Panc1 (cell line): ENCODE measurements at regions not wholly inside any gene's neighbourhood (a gene's known extent, or its start where the extent isn't known, plus 50 kb on each side); places are given as distances from the start of the nearest gene placed in this dataset.

Source experiments
- ATAC-seq: fragments of 200-7000 bp; cut with Tn5 transposase; 2 replicates; pipeline ENCODE4 v1.9.1; 2020; ENCODE audit warnings: mild to moderate bottlenecking, moderate library complexity
- BruUV-seq: library from RNA; stranded (reverse); fragments of 400-500 nt; replicated peaks from 2 replicates; lab custom pipeline; 2021; lab: Mats Ljungman, UMichigan
- CTCF ChIA-PET: fragments of 300-600 bp; sonication (Branson Sonifier 250); formaldehyde crosslinking; loops from one replicate; lab custom pipeline; 2022; ENCODE audit warnings: antibody characterized with exemption; lab: Charles Lee
- POLR2A ChIA-PET: fragments of 300-600 bp; sonication (Branson Sonifier 250); formaldehyde crosslinking; loops from one replicate; lab custom pipeline; 2022; ENCODE audit warnings: antibody characterized with exemption; lab: Charles Lee
- DNase-seq: peaks from one replicate; pipeline ENCODE4 v3.0.0-alpha.2; 2010; ENCODE audit warnings: low read depth, low spot score
- H3K27ac ChIP-seq: 2 replicates; pipeline ENCODE4 v1.5.1; 2011; ENCODE audit warnings: mild to moderate bottlenecking, low read length, inconsistent platforms
- H3K27me3 ChIP-seq: fragments of 200-500 bp; sonication (Bioruptor generic); 2 replicates; pipeline ENCODE4 v1.6.0; 2014; ENCODE audit warnings: low read length, inconsistent platforms; ENCODE audit not compliant: control insufficient read depth, insufficient read depth
- H3K36me3 ChIP-seq: fragments of 200-500 bp; sonication (Bioruptor generic); 2 replicates; pipeline ENCODE4 v1.5.1; 2014; ENCODE audit warnings: inconsistent platforms, mild to moderate bottlenecking, low read length, moderate library complexity; ENCODE audit not compliant: control insufficient read depth, insufficient read depth
- H3K4me1 ChIP-seq: 2 replicates; pipeline ENCODE4 v1.5.1; 2011; ENCODE audit warnings: inconsistent platforms, mild to moderate bottlenecking, low read length, moderate library complexity; ENCODE audit not compliant: control insufficient read depth, insufficient read depth
- H3K4me3 ChIP-seq, 2 experiments: 2 replicates each; pipeline ENCODE4 v1.5.1; 2011 to 2012; ENCODE audit warnings: low read depth in 2 of 2, low read length in 2 of 2, mild to moderate bottlenecking in 2 of 2, inconsistent platforms in 1 of 2, moderate library complexity in 1 of 2
- H3K9me3 ChIP-seq: fragments of 200-500 bp; sonication (Bioruptor generic); 2 replicates; pipeline ENCODE4 v1.5.1; 2014; ENCODE audit warnings: low read depth, mild to moderate bottlenecking, inconsistent platforms, low read length, moderate library complexity; ENCODE audit not compliant: control insufficient read depth, insufficient read depth
- POLR2AphosphoS5 ChIP-seq: IDR thresholded peaks from 2 replicates; pipeline ENCODE4 v1.6.1; 2012; ENCODE audit warnings: mild to moderate bottlenecking, low read depth, low read length, moderate library complexity
- SIN3A ChIP-seq: IDR thresholded peaks from 2 replicates; pipeline ENCODE4 v1.6.1; 2012; ENCODE audit warnings: low read depth, mild to moderate bottlenecking, low read length, moderate library complexity, borderline replicate concordance; ENCODE audit not compliant: insufficient read depth
- TCF7L2 ChIP-seq: IDR thresholded peaks from 2 replicates; pipeline ENCODE4 v1.6.1; 2011; ENCODE audit warnings: mild to moderate bottlenecking, low read depth, low read length, inconsistent platforms
- in situ Hi-C: cut with HindIII; loops from 2 replicates; pipeline ENCODE4 v1.10.0; 2016; ENCODE audit warnings: low sequenced_read_pairs, low pct_unique_long_range_greater_than_20kb
- intact Hi-C: fragments of 100-400 bp; cut with micrococcal nuclease; formaldehyde crosslinking; loops from one replicate; pipeline ENCODE4 v1.10.0; 2022; ENCODE audit not compliant: unreplicated experiment
- TF ChIP-seq, protein P1 (sequence below): fragments of 450-650 bp; IDR thresholded peaks from 2 replicates; pipeline ENCODE4 v1.5.1; 2017; ENCODE audit warnings: mild to moderate bottlenecking
- TF ChIP-seq, protein P2 (sequence below), 2 experiments: IDR thresholded peaks; 2 replicates each; pipeline ENCODE4 v1.6.1; 2011 to 2012; ENCODE audit warnings: low read depth in 2 of 2, control low read depth in 1 of 2, low read length in 1 of 2, mild to moderate bottlenecking in 1 of 2, moderate library complexity in 1 of 2; ENCODE audit not compliant: insufficient read depth in 1 of 2

- BruUV-seq: no TSS peak
- in situ Hi-C loops (no loop called here), intact Hi-C loops (no loop called here)
- H3K27me3 ChIP-seq: no peaks in the 10 kb centered on the region
- DNase-seq: no peak
- no peaks in the 10 kb centered on the region for H3K36me3 ChIP-seq
- POLR2A ChIA-PET: no interaction called here
- ATAC-seq: no peak
- H3K4me3 ChIP-seq: no peak overlapping the region
- CTCF ChIA-PET: no interaction called here
- H3K4me1 ChIP-seq: no peaks in the 10 kb centered on the region
- no peak for TF ChIP-seq POLR2AphosphoS5
- no peak for TF ChIP-seq TCF7L2
- TF ChIP-seq, protein P1, sequence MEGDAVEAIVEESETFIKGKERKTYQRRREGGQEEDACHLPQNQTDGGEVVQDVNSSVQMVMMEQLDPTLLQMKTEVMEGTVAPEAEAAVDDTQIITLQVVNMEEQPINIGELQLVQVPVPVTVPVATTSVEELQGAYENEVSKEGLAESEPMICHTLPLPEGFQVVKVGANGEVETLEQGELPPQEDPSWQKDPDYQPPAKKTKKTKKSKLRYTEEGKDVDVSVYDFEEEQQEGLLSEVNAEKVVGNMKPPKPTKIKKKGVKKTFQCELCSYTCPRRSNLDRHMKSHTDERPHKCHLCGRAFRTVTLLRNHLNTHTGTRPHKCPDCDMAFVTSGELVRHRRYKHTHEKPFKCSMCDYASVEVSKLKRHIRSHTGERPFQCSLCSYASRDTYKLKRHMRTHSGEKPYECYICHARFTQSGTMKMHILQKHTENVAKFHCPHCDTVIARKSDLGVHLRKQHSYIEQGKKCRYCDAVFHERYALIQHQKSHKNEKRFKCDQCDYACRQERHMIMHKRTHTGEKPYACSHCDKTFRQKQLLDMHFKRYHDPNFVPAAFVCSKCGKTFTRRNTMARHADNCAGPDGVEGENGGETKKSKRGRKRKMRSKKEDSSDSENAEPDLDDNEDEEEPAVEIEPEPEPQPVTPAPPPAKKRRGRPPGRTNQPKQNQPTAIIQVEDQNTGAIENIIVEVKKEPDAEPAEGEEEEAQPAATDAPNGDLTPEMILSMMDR: no peak
- TF ChIP-seq, protein P2, sequence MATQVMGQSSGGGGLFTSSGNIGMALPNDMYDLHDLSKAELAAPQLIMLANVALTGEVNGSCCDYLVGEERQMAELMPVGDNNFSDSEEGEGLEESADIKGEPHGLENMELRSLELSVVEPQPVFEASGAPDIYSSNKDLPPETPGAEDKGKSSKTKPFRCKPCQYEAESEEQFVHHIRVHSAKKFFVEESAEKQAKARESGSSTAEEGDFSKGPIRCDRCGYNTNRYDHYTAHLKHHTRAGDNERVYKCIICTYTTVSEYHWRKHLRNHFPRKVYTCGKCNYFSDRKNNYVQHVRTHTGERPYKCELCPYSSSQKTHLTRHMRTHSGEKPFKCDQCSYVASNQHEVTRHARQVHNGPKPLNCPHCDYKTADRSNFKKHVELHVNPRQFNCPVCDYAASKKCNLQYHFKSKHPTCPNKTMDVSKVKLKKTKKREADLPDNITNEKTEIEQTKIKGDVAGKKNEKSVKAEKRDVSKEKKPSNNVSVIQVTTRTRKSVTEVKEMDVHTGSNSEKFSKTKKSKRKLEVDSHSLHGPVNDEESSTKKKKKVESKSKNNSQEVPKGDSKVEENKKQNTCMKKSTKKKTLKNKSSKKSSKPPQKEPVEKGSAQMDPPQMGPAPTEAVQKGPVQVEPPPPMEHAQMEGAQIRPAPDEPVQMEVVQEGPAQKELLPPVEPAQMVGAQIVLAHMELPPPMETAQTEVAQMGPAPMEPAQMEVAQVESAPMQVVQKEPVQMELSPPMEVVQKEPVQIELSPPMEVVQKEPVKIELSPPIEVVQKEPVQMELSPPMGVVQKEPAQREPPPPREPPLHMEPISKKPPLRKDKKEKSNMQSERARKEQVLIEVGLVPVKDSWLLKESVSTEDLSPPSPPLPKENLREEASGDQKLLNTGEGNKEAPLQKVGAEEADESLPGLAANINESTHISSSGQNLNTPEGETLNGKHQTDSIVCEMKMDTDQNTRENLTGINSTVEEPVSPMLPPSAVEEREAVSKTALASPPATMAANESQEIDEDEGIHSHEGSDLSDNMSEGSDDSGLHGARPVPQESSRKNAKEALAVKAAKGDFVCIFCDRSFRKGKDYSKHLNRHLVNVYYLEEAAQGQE (IDR thresholded peaks at IDR 0.05; ENCODE audit: insufficient read depth in 1 of 2, low read depth in 2 of 2, low read length in 1 of 2): no peak
- no peak for TF ChIP-seq SIN3A
- no peak overlapping the region for H3K27ac ChIP-seq
- no peaks in the 10 kb centered on the region; the same call in 1 of the 2 replicates for H3K9me3 ChIP-seq
These were observed 221.1 kb upstream of the KAZN start for GRCh38 chr1:14377386-14377785.

DNA sequence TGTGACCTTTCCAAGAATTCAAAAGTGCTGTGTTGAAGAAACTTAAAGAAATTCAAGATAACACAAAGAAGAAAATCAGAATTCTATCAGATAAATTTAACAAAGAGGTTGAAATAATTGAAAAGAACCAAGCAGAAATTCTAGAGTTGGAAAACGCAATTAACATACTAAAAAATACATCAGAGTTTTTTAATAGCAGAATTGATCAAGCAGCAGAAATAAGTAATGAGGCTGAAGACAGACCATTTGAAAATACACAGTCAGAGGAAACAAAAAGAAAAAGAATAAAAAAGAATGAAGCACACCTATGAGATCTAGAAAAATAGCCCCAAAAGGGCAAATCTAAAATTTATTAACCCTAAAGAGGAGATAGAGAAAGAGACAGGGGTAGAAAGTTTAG lies 218.1 kb upstream of the KAZN start:
- Histone ChIP-seq H3K27ac (no peak overlapping the region), H3K4me1 (no peaks in the 10 kb centered on the region), H3K36me3 (no peaks in the 10 kb centered on the region), H3K9me3 (no peaks in the 10 kb centered on the region; the same call in 1 of the 2 replicates), H3K4me3 (no peak overlapping the region), H3K27me3 (no peaks in the 10 kb centered on the region)
- no peak for DNase-seq
- in situ Hi-C loops (no loop called here), intact Hi-C loops (no loop called here)
- no TSS peak for BruUV-seq
- no peak for ATAC-seq
- no peak for TF ChIP-seq TCF7L2
- TF ChIP-seq, protein P2 (IDR thresholded peaks at IDR 0.05; ENCODE audit: insufficient read depth in 1 of 2, low read depth in 2 of 2, low read length in 1 of 2): no peak
- TF ChIP-seq, protein P1: no peak
- TF ChIP-seq POLR2AphosphoS5: no peak
- no peak for TF ChIP-seq SIN3A
- POLR2A ChIA-PET: no interaction called here
- CTCF ChIA-PET: no interaction called here
